ENCODE measurements at regions not wholly inside any gene's neighbourhood (a gene's known extent, or its start where the extent isn't known, plus 50 kb on each side); places are given as distances from the start of the nearest gene placed in this dataset.
"Not testable (repeated sequence)": the region's sequence is repeated elsewhere in the genome, so short reads cannot be mapped to it uniquely, and the experiment has no call there.

DNA sequence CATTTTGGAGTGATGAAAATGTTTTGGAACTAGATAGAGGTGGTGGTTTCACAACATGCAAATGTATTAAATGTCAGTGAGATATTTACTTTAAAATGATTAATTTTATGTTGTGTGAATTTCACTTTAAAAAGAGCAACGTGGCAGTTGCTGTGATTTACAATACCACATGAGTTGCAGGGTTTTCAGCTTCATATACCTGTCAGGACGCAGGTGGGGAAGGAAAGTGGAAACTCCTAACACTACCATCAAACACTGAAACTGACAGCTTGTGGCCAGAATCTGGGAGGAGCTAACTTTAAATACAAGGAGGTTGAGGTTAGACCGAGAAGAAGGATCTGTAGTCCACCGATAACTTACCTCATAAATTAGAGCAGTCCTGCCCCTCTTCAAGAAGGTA is 168.9 kb upstream of the TMEM72 start:
- DNase-seq (ENCODE audit: low read depth) = no peak

DNA sequence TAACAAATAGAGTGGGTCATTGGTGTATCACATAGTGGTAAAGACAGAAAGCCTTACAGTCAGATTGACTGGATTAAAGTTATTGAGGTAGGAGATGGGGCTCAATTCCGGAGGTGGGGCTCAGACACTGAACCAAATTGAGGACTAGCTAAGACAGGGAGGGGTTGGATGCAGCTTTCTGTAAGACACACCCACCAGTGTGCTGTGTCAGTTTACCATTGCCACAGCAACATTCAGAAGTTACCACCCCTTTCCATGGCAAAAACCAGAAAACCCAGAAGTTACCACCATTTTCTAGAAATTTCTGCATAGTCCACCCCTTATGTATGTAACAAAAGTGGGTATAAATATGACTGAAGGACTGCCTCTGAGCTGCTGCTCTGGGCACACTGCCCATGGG is 167.6 kb upstream of the TMEM72 start:
- no peak for DNase-seq (ENCODE audit: low read depth)

DNA sequence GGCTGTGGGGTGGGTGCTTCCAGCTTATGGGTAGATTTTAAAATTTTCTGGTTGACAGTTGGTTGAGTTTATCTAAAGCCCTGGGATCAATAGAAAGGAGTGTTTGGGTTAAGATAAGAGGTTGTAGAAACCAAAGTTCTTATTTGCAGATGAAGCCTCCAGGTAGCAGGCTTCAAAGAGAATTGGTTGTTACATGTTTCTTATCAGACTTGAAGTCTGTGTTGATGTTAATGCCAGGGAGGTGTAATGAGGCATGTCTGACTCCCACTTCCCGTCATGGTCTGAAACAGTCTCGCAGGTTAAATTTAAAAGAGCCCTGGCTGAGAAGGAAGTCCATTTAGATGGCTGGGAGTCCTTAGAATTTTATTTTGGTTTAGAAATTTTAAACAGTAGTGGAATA is 165.2 kb upstream of the TMEM72 start:
- no peak for DNase-seq (ENCODE audit: low read depth)

DNA sequence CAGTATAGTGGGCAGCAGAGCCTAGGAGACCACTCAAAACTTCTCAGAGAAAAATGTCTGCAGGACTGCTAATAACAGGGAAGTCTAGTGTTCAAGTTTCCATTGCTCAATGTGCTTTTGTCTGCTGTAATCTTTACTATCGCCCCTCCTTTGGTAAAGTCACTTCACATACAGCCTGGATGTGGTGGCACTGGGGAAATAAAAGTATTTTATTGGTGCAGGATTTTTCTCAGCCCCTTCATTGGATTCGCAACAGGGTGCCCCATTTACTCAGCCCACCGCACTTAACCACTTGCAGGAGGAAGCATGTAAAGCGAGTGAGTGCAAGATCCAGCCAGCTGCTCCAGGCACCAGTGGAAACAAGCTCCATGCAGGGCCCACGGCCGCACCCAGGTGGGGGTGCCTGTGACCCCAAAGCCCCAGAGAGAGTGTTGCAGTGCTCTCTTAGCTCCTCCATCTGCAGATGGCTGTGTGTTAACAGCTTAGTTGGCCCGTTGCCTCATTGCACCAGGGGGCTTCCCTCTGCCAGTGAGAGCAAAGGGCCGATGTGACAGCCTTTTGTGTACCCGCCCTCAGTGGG is 163.5 kb upstream of the TMEM72 start:
- no peak for DNase-seq (ENCODE audit: low read depth)

DNA sequence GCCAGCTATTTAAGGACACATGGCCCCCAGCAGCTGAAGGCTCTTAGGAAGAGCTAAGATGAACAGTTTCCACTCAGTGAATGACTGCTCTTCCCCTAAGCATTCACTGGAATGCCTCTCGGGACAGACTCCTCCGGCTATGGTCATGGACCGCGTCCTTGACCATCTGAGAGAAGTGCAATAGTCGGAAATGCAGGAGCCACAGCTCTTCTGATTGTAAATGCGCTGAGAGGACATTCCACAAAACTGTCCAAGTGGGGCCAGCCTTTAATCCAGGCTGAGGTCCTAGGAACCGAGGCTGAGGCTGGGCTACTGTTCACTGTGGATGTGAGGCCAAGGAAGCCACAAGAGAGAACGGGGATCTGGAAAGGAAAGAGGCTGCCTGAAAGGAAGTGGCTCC is 162.0 kb upstream of the TMEM72 start:
- DNase-seq (ENCODE audit: low read depth) = no peak

DNA sequence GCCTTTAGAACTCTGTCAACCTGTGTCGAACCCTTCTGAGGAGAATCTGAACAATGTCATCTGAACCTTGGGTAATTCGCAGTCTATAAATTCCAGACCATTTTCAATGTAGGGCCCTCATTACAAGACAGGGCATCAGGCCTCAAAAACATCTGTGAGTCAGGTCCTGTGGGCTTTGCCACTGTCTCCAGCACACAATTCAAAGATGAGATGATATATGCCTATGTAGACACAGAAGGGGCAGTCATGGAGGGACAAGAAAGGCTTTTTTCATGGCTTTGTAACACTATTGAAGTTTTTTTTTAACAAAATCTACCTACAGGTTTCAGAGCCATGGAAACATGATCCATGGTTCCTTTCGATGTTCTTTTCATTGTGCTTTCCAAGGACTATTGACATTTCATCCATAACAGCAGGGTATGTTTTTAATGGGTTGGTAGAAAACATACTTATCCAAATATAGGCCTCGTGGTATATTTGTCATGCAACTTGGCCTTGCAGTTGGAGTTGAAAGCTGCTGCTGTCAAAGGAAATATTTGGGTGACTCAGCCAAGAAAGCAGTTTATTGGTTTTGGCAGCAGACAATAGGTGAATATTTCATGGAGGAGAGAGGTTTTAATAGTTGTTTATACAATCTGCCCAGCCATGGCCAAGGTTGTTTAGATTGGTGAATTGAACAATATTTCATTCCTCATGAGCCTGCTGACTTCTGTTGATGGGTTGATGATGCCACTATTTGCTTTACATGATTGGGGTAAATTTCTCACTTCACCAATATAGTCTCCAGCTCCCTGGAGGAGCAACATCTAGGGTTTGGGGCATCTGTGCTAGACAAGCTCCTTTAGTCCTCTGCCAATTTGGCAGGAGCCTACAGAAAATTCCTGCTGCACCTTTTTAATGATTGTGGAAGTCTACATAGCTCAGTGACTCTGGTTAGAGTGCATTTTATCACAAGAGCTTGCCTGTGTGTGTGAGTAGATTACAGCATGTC is 158.4 kb upstream of the TMEM72 start:
- no peak for DNase-seq (ENCODE audit: low read depth)

DNA sequence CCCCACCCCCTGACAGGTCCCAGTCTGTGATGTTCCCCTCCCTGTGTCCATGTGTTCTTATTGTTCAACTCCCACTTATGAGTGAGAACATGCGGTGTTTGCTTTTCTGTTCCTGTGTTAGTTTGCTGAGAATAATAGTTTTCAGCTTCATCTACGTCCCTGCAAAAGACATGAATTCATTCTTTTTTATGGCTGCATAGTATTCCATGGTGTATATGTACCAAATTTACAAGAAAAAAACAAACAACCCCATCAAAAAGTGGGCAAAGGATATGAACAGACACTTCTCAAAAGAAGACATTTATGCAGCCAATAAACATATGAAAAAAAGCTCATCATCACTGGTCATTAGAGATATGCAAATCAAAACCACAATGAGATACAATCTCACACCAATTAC is 156.8 kb upstream of the TMEM72 start:
- not testable (repeated sequence) for DNase-seq (ENCODE audit: low read depth)

DNA sequence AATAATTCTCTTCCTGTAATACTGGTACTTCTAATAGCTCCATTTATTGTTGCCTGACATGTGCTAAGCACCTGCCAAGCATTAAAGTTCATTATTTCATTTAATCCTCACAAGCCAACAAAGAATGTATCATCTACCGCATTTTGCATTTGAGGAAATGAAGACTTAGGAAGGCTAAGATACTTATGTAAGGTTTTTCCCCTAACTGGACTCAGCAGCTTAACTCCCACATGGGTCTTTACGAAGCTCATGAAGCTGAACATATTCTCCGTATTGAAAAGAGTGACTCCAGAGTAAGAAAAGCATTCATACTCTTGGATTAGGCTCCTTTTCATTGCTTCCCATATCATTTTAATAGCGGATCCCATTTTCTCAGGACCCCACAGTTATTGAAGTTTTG is 155.7 kb upstream of the TMEM72 start:
- no peak for DNase-seq (ENCODE audit: low read depth)

DNA sequence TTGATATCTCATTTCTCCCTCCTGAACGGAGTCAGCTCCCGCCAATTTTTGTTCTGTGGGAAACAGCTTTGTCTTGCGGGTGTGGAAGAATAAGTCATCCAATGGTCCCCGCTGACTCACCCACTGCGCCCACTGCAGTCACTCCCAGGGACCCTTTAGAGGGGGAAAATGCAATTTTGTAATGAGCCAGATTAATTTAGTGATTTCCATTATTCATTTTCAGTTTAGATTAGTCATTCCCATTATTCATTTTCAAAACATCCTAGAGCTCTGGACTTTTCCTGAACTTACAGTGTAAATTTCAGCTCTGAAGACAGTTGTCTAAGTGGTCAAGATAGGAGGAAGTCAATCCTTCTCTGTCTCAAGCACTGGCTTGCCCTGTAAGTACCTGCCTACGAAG is 154.9 kb upstream of the TMEM72 start:
- DNase-seq (ENCODE audit: low read depth) = no peak

DNA sequence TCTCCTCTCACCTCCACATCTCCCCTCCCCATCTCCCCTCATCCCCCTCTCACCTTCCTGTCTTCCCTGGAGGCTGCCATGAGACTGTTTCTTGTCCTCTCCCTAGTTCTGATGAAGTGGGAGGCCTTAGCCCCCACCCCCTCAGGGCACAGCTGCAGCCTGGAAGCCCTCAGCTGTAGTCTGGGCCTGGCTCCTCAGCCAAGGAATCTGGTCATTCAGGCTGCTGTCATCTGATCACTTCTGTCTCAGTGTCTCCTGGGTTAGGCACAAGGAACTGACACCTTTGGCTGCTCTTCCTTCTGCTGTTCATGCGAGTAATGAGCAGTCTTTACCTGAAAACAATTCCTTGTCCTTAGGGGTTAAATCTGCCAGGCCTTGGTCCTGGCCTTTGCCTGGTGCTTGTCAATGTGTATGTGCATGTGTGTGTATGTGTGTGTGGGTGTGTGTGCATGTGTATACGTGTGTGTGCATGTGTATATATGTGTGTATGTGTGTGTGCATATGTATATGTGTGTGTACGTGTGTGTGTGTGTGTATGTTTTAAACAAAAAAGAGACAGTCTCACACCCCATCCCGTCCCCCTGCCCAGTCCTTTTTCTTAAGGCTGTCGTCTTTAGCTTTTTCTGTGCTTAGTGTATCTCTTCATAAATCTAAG is 153.5 kb upstream of the TMEM72 start:
- no peak for DNase-seq (ENCODE audit: low read depth)

DNA sequence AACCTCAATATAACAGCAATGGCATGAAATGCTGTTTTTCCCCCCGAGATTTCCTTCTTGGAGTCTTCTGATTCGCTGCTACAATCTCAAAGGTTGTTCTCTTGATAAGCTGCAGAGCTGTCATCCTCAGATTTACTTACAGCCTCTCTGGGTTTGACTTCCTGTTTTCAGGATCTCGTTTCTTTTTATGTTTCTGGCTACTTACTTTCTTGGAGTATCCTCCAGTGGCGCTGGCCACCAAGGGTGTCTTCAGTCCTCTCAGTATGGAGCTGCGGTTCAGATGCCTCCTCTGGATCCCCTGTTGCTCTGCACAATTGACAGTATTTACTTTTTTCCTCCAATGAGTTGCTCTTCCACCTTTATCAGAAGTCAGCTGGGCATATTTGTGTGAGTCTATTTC is 152.0 kb upstream of the TMEM72 start:
- no peak for DNase-seq (ENCODE audit: low read depth)

DNA sequence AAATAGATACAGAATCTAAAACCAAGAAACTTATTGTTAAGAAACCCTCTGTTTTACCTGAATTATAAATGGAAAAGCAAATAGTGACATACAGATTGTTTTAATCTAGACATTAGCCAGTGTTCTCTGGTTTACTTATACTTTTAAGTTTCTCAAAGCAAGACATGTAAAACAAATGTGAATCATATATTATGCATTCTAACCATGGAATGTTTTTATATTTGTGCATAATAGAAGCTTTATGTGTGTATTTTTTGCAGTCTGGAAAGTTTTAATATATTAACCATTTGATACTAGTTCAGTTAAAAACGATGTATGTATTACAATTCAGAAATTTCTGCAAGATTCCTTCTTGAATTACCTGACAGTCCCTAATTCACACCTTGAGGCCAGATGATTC is 150.6 kb upstream of the TMEM72 start:
- no peak for DNase-seq (ENCODE audit: low read depth)

DNA sequence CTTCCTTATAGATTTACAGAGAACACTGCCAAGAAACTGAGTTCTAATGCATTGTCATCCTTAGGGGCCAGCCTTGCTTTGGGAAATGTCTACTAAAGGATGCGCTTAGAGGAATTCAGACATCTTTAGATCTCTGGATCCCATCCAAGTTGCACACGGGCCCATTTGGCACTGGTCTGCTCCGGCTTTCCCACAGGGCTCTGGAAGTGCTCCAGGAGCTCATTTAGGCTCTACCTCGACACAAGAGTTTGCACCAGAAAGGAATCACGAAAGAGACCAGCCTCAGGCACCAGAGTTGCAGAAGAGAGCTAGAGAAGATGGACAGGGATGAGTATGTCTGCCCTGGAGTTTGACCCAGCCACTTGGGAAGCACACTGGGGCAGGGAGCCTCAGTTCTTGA is 150.1 kb upstream of the TMEM72 start:
- DNase-seq (ENCODE audit: low read depth) = no peak

DNA sequence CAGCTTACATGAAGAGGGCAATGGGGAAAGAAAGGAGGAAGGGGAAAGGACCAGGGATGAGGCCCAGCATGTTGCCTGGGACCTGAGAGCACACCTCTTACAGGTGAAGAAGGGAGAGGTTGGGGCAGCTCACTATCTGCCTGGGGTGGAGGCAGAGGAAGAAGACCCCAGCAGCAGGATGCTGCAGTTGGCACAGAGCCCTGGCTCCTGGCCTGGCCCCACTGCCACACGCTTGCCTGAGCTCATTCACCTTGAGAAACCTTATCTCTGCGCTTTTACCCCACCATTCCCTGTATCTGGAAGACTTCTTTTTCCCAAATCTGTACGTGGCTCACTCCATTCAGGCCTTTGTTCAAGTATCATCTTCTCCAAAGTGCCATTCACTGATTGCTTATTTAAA is 147.8 kb upstream of the TMEM72 start:
- DNase-seq (ENCODE audit: low read depth) = no peak

DNA sequence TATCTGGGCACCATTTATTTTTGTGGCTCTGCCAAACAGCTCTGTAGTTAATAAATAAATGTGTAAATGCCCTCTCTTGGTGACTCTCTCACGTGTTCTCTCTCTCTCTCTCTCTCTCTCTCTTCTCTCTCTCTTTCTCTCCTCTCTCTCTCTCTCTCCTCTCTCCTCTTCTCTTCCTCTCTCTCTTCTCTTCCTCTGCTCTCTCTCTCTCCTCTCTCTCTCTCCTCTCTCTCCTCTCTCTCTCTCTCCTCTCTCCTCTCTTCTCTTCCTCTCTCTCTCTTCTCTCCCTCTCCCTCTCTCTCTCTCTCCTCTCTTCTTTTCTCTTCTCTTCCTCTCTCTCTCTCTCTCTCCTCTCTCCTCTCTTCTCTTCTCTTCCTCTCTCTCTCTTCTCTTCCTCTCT is 145.8 kb upstream of the TMEM72 start:
- no peak for DNase-seq (ENCODE audit: low read depth)

DNA sequence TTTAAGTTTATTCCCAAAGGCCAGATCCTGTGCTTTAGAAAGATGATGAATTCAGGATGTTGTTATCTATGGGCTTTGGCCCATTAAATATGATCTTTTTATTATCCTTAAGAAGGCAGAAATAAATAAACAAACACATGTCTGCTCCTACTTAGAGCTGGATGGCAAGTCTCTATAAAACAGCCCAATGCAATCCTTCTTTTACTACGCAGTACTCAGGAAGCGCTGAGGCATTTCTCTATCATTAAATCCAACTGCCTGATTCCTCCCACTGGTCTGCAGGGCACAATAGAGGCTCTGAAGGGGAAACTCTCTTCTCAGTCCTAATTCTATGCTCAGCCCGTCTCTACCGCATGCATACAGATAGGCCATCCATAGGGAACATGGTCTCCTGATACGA is 144.5 kb upstream of the TMEM72 start:
- DNase-seq (ENCODE audit: low read depth) = no peak

DNA sequence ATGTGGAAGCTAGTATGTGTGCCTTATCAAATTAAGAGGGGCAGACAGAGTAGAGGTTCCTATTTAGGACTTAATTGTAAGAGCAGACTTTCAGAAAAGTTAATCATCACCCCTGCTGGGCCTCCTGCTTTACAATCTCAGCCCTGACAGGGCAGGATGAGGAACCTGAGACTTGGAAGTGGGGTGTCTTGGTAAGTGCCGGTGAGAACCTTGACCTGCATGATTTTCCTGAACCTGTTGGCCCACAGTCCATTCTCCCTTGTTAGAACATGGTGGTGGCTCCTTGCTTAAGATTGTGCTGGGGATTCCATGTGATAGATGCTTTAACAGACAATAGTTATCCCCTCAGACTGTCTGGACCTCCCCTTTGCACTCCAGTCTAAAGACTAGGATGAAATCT is 141.7 kb upstream of the TMEM72 start:
- DNase-seq (ENCODE audit: low read depth) = no peak

DNA sequence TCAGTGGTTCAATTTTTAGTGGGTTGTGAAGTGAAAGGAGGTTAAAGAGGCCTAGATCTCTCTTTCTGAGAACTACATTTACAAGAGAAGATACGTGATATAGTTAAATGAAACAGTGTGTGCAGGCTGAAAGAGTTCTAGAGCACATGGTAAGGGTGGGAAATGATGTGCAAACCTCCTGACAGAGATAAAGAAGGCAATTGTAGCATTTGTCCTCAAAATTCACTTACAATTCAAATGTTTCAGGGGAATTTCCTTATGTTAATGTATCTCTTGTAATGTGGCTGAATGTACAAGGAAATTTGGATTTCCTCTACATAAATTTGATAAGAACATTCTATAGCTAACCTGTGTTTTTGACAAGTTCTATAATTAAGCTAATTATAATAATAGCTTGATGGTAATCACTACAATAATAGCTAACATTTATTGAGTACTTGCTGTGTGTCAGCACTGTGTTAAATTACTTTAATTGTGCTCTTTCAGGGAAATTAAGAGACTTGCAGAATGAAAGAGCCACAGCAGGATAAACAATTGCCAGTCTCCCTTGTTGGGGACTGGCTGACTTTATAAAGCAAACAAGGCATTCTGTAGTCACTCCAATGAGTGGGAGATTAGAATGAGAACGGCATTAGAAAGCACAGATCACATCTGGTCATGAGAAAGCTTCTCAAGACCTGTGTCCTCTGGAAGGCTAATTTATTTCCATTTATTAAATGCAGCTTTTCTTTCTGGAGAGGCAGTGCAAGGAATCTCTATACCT is 139.7 kb upstream of the TMEM72 start:
- DNase-seq (ENCODE audit: low read depth) = no peak

DNA sequence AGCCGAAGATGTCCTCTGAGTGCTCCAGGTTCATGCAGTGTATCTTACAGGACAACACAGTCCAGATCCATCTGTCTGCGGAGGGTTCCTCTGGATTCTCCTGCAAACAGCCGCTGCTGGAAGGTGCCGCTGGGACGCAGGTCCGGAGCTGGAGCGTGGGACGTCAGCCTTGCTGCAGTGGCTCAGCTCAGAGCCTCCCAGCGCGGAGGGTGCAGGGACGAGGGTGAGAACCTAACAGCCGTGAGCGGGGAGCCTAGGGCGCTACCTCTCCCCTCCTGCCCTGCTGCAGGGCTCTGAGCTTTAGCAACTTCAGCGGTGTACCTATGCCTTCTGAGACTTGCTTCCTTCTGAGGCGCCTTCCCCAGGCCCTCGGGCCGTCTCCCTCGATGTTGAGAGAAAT is 137.6 kb upstream of the TMEM72 start:
- no peak for DNase-seq (ENCODE audit: low read depth)

DNA sequence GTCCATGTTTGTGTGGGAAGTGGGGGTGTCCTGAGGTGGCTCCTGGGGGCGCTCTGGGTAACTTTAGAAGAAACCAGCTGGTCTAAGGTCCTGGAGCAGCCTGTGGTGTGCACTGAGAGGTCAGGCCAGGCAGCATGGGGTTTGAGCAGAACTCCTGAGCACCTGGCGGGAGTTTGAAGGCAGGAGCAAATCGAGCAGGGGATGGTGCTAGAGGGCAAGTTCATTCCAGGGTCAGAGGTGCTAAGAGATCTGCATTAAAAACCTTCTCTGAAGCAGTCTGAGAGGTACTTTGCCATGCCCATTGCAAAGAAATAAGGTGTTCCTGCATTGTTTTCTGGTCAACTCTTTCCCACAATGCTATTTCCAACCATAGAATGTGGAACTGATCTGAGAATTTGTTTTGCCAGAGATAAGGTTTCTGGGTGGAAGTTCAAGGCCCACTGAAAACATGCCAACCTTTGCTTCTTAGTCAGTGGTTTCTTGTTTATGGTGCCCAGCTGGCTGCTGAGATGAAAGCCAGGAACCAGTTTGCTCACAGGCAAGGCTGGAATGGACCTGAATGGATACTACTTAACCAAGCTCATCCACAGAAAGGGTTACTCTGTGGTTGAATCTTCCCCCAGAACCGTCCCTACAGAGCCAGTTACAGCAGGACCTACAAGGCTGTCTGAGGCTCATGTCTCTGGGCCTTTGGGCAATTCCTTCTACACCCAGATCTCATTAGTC is 136.3 kb upstream of the TMEM72 start:
- DNase-seq (ENCODE audit: low read depth) = no peak

DNA sequence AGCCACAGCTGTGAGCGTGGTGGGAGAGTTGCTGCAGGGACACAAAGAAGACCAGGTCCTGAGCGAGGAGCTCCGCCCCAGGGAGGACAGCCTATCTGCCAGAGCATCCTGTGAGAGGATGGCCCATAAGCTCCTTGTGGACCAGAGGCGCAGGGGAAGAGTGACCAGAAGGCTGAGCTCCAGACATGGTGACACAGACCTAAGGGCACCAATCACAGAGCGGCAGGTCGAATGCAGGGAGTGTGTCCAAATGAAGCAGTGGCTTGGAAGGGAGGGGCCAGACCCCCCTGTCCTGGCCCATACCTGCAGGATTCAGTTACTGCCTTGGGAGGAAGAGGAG is 135.8 kb upstream of the TMEM72 start:
- no peak for DNase-seq (ENCODE audit: low read depth)

DNA sequence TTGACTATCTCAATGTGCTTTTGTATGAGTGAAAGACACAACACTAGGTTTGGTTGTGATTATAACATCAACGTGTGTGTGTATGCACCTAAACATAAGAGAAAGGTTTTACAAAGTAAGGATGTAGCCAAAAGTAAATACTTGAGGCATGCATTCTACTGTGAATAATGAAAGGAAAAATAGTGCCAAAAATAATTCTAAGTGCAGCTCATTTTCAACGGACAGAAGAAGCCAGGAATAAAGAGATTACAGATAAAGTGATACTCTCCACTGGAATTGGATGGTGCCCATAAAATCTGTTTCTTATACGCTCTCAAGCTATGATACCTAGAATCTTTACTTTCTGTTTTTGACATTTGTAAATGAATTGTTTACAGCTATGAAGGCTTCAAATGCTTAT is 135.0 kb upstream of the TMEM72 start:
- no peak for DNase-seq (ENCODE audit: low read depth)
